ENCODE measurements at regions not wholly inside any gene's neighbourhood (a gene's known extent, or its start where the extent isn't known, plus 50 kb on each side); places are given as distances from the start of the nearest gene placed in this dataset.

DNA sequence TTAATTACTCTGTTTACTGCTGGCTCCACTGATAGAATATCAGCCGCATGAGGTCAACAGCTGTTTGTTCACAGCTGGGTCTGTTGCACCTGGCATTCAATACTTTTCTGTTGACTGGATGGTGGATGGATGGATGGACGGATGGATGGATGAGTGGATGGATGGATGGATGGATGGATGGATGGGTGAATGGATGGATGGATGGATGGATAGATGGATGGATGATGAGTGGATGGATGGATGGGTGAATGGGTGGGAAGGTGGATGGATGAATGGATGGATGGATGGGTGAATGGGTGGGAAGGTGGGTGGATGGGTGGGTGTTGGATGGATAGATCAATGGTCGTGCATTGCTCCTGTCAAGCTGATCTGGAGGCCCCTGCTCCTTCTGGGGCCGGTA is 422.2 kb upstream of the SULF2 start:
- no peak for DNase-seq (ENCODE audit: low spot score)
- TF ChIP-seq, protein P1, sequence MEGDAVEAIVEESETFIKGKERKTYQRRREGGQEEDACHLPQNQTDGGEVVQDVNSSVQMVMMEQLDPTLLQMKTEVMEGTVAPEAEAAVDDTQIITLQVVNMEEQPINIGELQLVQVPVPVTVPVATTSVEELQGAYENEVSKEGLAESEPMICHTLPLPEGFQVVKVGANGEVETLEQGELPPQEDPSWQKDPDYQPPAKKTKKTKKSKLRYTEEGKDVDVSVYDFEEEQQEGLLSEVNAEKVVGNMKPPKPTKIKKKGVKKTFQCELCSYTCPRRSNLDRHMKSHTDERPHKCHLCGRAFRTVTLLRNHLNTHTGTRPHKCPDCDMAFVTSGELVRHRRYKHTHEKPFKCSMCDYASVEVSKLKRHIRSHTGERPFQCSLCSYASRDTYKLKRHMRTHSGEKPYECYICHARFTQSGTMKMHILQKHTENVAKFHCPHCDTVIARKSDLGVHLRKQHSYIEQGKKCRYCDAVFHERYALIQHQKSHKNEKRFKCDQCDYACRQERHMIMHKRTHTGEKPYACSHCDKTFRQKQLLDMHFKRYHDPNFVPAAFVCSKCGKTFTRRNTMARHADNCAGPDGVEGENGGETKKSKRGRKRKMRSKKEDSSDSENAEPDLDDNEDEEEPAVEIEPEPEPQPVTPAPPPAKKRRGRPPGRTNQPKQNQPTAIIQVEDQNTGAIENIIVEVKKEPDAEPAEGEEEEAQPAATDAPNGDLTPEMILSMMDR (conservative IDR thresholded peaks at IDR 0.05; ENCODE audit: low read depth, low read length): no peak
- TF ChIP-seq EZH2 (IDR thresholded peaks at IDR 0.05; ENCODE audit: borderline replicate concordance, low read depth, low read length, poor library complexity, severe bottlenecking): no peak
- Histone ChIP-seq H3K27me3 (replicated peaks; ENCODE audit: insufficient read depth, low read depth, low read length, poor library complexity) (peaks cover 12% of the 10 kb centered on the region), H3K4me3 (ENCODE audit: low read depth, low read length, poor library complexity, severe bottlenecking) (no peak overlapping the region), H3K27ac (ENCODE audit: low read depth, low read length, poor library complexity, severe bottlenecking) (no peak overlapping the region), H3K36me3 (ENCODE audit: insufficient read depth, low read length, poor library complexity, severe bottlenecking) (no peaks in the 10 kb centered on the region), H3K9me3 (ENCODE audit: low read depth, low read length, poor library complexity, severe bottlenecking) (no peaks in the 10 kb centered on the region), H3K4me1 (ENCODE audit: insufficient read depth, low read length, poor library complexity, severe bottlenecking) (no peaks in the 10 kb centered on the region)
- intact Hi-C loops (cut with micrococcal nuclease; ENCODE audit: unreplicated experiment): no loop called here
- BruUV-seq (replicated peaks): no TSS peak
- POLR2A ChIA-PET (ENCODE audit: low non-redundant PET): no interaction called here
- CTCF ChIA-PET: no interaction called here

GRCh38 chr20:48205786-48206185 is 420.5 kb upstream of the SULF2 start:
- DNase-seq (ENCODE audit: low spot score): no peak
- BruUV-seq (replicated peaks): no TSS peak
- H3K9me3 ChIP-seq (ENCODE audit: low read depth, low read length, poor library complexity, severe bottlenecking): no peaks in the 10 kb centered on the region
- H3K4me1 ChIP-seq (ENCODE audit: insufficient read depth, low read length, poor library complexity, severe bottlenecking): no peaks in the 10 kb centered on the region
- H3K27ac ChIP-seq (ENCODE audit: low read depth, low read length, poor library complexity, severe bottlenecking): no peak overlapping the region
- no peak overlapping the region for H3K4me3 ChIP-seq (ENCODE audit: low read depth, low read length, poor library complexity, severe bottlenecking)
- TF ChIP-seq EZH2 (IDR thresholded peaks at IDR 0.05; ENCODE audit: borderline replicate concordance, low read depth, low read length, poor library complexity, severe bottlenecking): no peak
- TF ChIP-seq, protein P1 (conservative IDR thresholded peaks at IDR 0.05; ENCODE audit: low read depth, low read length): no peak
- intact Hi-C loops (cut with micrococcal nuclease; ENCODE audit: unreplicated experiment): no loop called here
- ChIA-PET CTCF (no interaction called here), POLR2A (ENCODE audit: low non-redundant PET) (no interaction called here)
- H3K27me3 ChIP-seq (replicated peaks; ENCODE audit: insufficient read depth, low read depth, low read length, poor library complexity): peaks cover 20% of the 10 kb centered on the region
- H3K36me3 ChIP-seq (ENCODE audit: insufficient read depth, low read length, poor library complexity, severe bottlenecking): no peaks in the 10 kb centered on the region

DNA sequence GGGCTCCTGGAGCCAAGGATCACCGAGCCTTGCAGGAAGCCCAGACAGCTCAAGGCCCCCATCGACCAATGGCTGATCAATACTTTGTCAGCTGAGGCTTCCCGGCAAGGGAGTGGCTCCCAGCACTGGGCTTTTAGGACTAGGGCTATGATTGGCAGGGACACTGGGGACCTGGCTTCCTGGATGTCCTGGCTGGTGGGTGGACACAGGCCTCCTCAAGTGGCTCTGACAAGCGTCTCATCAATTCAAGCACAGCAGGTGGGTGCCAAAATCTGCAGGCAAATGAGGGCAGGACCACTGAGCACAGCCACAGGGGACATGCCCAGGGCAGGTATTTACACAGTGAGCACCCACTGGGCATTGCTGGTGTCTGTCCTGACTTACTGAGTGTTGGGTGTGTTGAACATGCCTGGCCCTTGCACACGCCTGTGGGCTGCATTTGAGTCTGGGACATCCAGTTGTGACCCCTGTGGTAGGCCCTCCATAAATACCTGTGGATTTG is 420.1 kb upstream of the SULF2 start:
- no peak for DNase-seq (ENCODE audit: low spot score)
- intact Hi-C loops (cut with micrococcal nuclease; ENCODE audit: unreplicated experiment): no loop called here
- H3K4me3 ChIP-seq (ENCODE audit: low read depth, low read length, poor library complexity, severe bottlenecking): no peak overlapping the region
- H3K27ac ChIP-seq (ENCODE audit: low read depth, low read length, poor library complexity, severe bottlenecking): no peak overlapping the region
- no peaks in the 10 kb centered on the region for H3K4me1 ChIP-seq (ENCODE audit: insufficient read depth, low read length, poor library complexity, severe bottlenecking)
- BruUV-seq (replicated peaks): no TSS peak
- peaks cover 20% of the 10 kb centered on the region for H3K27me3 ChIP-seq (replicated peaks; ENCODE audit: insufficient read depth, low read depth, low read length, poor library complexity)
- no peaks in the 10 kb centered on the region for H3K36me3 ChIP-seq (ENCODE audit: insufficient read depth, low read length, poor library complexity, severe bottlenecking)
- CTCF ChIA-PET: no interaction called here
- POLR2A ChIA-PET (ENCODE audit: low non-redundant PET): no interaction called here
- no peak for TF ChIP-seq EZH2 (IDR thresholded peaks at IDR 0.05; ENCODE audit: borderline replicate concordance, low read depth, low read length, poor library complexity, severe bottlenecking)
- TF ChIP-seq, protein P1 (conservative IDR thresholded peaks at IDR 0.05; ENCODE audit: low read depth, low read length): no peak
- H3K9me3 ChIP-seq (ENCODE audit: low read depth, low read length, poor library complexity, severe bottlenecking): no peaks in the 10 kb centered on the region

Measured in A673 (cell line).